Subcutaneous abdominal adipose tissue (tissue), 5 donors: ENCODE measurements at regions not wholly inside any gene's neighbourhood (a gene's known extent, or its start where the extent isn't known, plus 50 kb on each side); places are given as distances from the start of the nearest gene placed in this dataset.

ENCODE experiments used
- H3K27ac ChIP-seq: one replicate; pipeline ENCODE4 v1.7.0; 2013; ENCODE audit warnings: low read depth, mild to moderate bottlenecking, inconsistent platforms, low read length, moderate library complexity
- H3K27me3 ChIP-seq, 5 donors: one replicate each; pipeline ENCODE4 v1.7.0; 2013; ENCODE audit warnings: low read length in 5 of 5, inconsistent platforms in 1 of 5; ENCODE audit not compliant: control insufficient read depth in 5 of 5, insufficient read depth in 4 of 5
- H3K36me3 ChIP-seq, 5 donors: one replicate each; pipeline ENCODE4 v1.7.0; 2013; ENCODE audit warnings: low read length in 5 of 5; ENCODE audit not compliant: control insufficient read depth in 5 of 5, insufficient read depth in 5 of 5
- H3K4me1 ChIP-seq, 5 donors: one replicate each; pipeline ENCODE4 v1.7.0; 2013; ENCODE audit warnings: low read length in 5 of 5, mild to moderate bottlenecking in 3 of 5, moderate library complexity in 1 of 5; ENCODE audit not compliant: control insufficient read depth in 5 of 5, insufficient read depth in 5 of 5
- H3K4me3 ChIP-seq, 5 donors: one replicate each; pipeline ENCODE4 v1.7.0; 2013; ENCODE audit warnings: low read length in 5 of 5, low read depth in 1 of 5
- H3K9ac ChIP-seq, 5 donors: one replicate each; pipeline ENCODE4 v1.7.0; 2013; ENCODE audit warnings: low read length in 5 of 5, mild to moderate bottlenecking in 4 of 5, moderate library complexity in 3 of 5
- H3K9me3 ChIP-seq, 5 donors: one replicate each; pipeline ENCODE4 v1.7.0; 2013; ENCODE audit warnings: low read length in 5 of 5; ENCODE audit not compliant: control insufficient read depth in 5 of 5
- donor health status: healthy.
- donor health status: healthy.
- donor health status: healthy.
- donor health status: healthy.
- donor health status: healthy.

- no peak overlapping the region for H3K27ac ChIP-seq
- H3K36me3 ChIP-seq = no peaks in the 10 kb centered on the region
- H3K4me3 ChIP-seq = no peak overlapping the region
- no peaks in the 10 kb centered on the region for H3K4me1 ChIP-seq
- H3K9ac ChIP-seq = no peak overlapping the region
- H3K27me3 ChIP-seq = no peaks in the 10 kb centered on the region
- no peaks in the 10 kb centered on the region for H3K9me3 ChIP-seq
Measured at GRCh38 chr13:74461011-74461410, 326.8 kb upstream of the KLF12 start.

GRCh38 chr13:74452881-74453280, 318.7 kb upstream of the KLF12 start:
- no peaks in the 10 kb centered on the region for H3K36me3 ChIP-seq
- no peaks in the 10 kb centered on the region for H3K27me3 ChIP-seq
- H3K4me1 ChIP-seq = no peaks in the 10 kb centered on the region
- H3K9me3 ChIP-seq = no peaks in the 10 kb centered on the region
- no peak overlapping the region for H3K4me3 ChIP-seq
- H3K27ac ChIP-seq = no peak overlapping the region
- H3K9ac ChIP-seq = no peak overlapping the region

- Histone ChIP-seq H3K4me1 (no peaks in the 10 kb centered on the region), H3K9me3 (no peaks in the 10 kb centered on the region), H3K36me3 (no peaks in the 10 kb centered on the region), H3K27ac (no peak overlapping the region), H3K4me3 (no peak overlapping the region), H3K27me3 (no peaks in the 10 kb centered on the region), H3K9ac (no peak overlapping the region)
Measured at GRCh38 chr13:74452176-74452575, 318.0 kb upstream of the KLF12 start.

DNA sequence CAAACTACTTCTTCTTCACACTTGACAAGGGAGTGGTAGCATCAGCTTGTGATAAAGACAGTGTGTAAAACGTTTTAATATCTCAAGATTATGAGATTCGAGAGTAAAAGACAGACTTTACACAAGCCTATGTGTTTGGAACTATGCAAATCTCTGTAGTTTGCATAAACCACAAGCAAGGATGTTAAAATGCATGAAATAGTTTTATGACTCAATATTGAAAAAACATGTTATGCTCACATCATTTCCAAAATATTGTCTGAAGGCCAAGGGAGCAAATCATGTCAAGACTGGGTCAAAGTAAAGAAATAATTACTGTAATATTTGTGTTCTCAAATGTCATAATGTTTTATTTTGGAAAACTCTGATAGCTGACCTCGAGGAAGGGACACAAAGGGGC, 316.8 kb upstream of the KLF12 start:
- H3K36me3 ChIP-seq = no peaks in the 10 kb centered on the region
- H3K9ac ChIP-seq = no peak overlapping the region
- no peaks in the 10 kb centered on the region for H3K9me3 ChIP-seq
- no peak overlapping the region for H3K27ac ChIP-seq
- no peaks in the 10 kb centered on the region for H3K4me1 ChIP-seq
- no peaks in the 10 kb centered on the region for H3K27me3 ChIP-seq
- no peak overlapping the region for H3K4me3 ChIP-seq

GRCh38 chr13:74450525-74450845, 316.3 kb upstream of the KLF12 start:
- Histone ChIP-seq H3K27ac (no peak overlapping the region), H3K4me3 (no peak overlapping the region), H3K4me1 (no peaks in the 10 kb centered on the region), H3K36me3 (no peaks in the 10 kb centered on the region), H3K27me3 (no peaks in the 10 kb centered on the region), H3K9ac (no peak overlapping the region), H3K9me3 (no peaks in the 10 kb centered on the region)

- no peak overlapping the region for H3K9ac ChIP-seq
- H3K36me3 ChIP-seq = no peaks in the 10 kb centered on the region
- no peaks in the 10 kb centered on the region for H3K4me1 ChIP-seq
- no peaks in the 10 kb centered on the region for H3K9me3 ChIP-seq
- no peak overlapping the region for H3K27ac ChIP-seq
- H3K27me3 ChIP-seq = no peaks in the 10 kb centered on the region
- no peak overlapping the region for H3K4me3 ChIP-seq
Measured at GRCh38 chr13:74449811-74450524, 315.8 kb upstream of the KLF12 start.

DNA sequence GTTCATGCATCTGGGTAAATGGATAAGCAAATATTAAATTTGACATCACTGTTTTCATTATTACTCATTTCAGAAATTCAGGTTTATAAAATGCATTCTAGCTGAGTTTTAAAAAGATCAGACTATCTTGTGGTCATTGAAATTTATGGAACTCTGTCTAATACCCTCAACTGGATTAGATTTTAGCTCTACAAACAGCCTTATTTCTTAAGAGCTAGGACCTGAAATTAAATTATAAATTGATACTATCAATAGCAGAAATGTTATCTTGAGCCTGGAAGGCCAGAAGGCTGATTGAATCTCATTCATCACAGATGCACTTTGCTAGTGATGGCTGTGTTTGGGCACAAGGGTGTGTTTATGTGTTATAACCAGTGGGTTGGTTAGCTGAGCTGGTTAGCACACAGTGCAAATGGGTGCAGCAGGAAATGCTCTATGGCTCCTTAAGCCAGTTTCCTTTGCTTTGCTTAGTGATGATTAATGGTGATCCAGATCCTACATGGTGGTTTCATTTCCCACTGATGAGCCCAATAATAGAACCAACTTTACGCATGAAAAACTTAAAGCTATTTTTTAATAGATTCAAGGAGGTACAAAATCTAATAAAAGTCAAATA, 310.8 kb upstream of the KLF12 start:
- Histone ChIP-seq H3K27ac (no peak overlapping the region), H3K4me3 (no peak overlapping the region), H3K4me1 (peaks cover 0 to 10% (median 5%) of the 10 kb centered on the region in 5 donors), H3K9ac (no peak overlapping the region), H3K36me3 (no peaks in the 10 kb centered on the region), H3K9me3 (peaks cover 0 to 2% (median 0%) of the 10 kb centered on the region in 5 donors), H3K27me3 (no peaks in the 10 kb centered on the region)

- H3K27ac ChIP-seq = no peak overlapping the region
Measured at GRCh38 chr13:74444161-74444571, 310.0 kb upstream of the KLF12 start.

GRCh38 chr13:74443631-74444030, 309.4 kb upstream of the KLF12 start:
- Histone ChIP-seq H3K9ac (no peak overlapping the region), H3K27ac (no peak overlapping the region), H3K36me3 (no peaks in the 10 kb centered on the region), H3K4me3 (no peak overlapping the region), H3K27me3 (no peaks in the 10 kb centered on the region), H3K4me1 (peaks cover 0 to 10% (median 5%) of the 10 kb centered on the region in 5 donors), H3K9me3 (peaks cover 0 to 2% (median 0%) of the 10 kb centered on the region in 5 donors)

More at GRCh38 chr13:74444161-74444571, 310.0 kb upstream of the KLF12 start:
- no peaks in the 10 kb centered on the region for H3K27me3 ChIP-seq
- H3K9me3 ChIP-seq = peaks cover 0 to 2% (median 0%) of the 10 kb centered on the region in 5 donors
- H3K4me3 ChIP-seq = no peak overlapping the region
- H3K36me3 ChIP-seq = no peaks in the 10 kb centered on the region
- peaks cover 0 to 10% (median 5%) of the 10 kb centered on the region in 5 donors for H3K4me1 ChIP-seq
- no peak overlapping the region for H3K9ac ChIP-seq

DNA sequence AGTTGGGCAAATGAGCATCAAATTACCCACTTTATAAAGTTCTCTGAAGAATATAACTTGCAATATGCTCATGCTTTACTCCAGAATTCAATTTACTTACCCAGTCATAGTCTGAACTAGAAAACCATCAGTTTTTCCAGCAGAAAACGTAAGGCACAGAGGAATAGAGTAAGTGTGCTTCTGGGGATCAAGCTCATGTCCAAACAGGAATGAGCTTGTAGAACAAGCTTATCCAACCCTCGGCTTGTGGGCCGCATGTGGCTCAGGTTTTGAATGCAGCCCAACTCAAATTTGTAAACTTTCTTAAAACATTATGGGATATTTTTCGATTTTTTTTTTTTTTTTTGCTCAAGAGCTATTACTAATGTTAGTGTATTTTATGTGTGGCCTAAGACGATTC, 308.5 kb upstream of the KLF12 start:
- H3K27ac ChIP-seq = no peak overlapping the region
- no peak overlapping the region for H3K9ac ChIP-seq
- H3K4me3 ChIP-seq = no peak overlapping the region
- H3K36me3 ChIP-seq = no peaks in the 10 kb centered on the region
- H3K4me1 ChIP-seq = peaks cover 0 to 10% (median 5%) of the 10 kb centered on the region in 5 donors
- peaks cover 0 to 2% (median 0%) of the 10 kb centered on the region in 5 donors for H3K9me3 ChIP-seq
- H3K27me3 ChIP-seq = no peaks in the 10 kb centered on the region
